ENCODE measurements at regions not wholly inside any gene's neighbourhood (a gene's known extent, or its start where the extent isn't known, plus 50 kb on each side); places are given as distances from the start of the nearest gene placed in this dataset.

DNA sequence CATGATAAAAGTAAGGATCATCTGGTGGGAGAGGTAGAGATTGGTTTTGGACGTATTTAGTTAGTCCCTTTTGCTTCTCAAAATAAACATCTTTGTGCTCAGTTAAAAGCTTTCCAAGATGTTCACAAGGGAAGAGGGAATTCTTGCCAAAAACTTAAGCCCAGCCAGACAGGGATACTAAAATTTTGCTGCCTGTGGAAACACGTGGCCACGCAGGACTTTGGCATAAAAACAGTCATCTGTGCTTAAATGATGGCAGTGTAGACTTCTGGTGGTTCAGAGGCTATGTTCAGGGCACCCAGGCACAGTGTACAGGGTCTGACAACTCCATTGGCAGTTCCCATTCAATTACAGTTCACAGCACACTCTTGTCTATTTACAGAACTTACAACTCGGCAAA is 93.2 kb upstream of the JADE1 start:
- no peak overlapping the region for H3K27ac ChIP-seq (ENCODE audit: low read depth, low read length, poor library complexity, severe bottlenecking)
- no peaks in the 10 kb centered on the region for H3K9me3 ChIP-seq (ENCODE audit: low read length)
- DNase-seq (ENCODE audit: low spot score) = no peak
- ChIA-PET CTCF (ENCODE audit: unreplicated experiment) (no interaction called here), POLR2A (no interaction called here)
- no peak overlapping the region for H3K4me2 ChIP-seq (ENCODE audit: low read length)
- intact Hi-C loops (cut with micrococcal nuclease; ENCODE audit: unreplicated experiment) = no loop called here
- H3K4me3 ChIP-seq (ENCODE audit: low read depth, low read length, poor library complexity, severe bottlenecking) = no peak overlapping the region
- TF ChIP-seq EZH2phosphoT487 (IDR thresholded peaks at IDR 0.05; ENCODE audit: borderline replicate concordance, low read depth, low read length) = no peak
- TF ChIP-seq, protein P1, sequence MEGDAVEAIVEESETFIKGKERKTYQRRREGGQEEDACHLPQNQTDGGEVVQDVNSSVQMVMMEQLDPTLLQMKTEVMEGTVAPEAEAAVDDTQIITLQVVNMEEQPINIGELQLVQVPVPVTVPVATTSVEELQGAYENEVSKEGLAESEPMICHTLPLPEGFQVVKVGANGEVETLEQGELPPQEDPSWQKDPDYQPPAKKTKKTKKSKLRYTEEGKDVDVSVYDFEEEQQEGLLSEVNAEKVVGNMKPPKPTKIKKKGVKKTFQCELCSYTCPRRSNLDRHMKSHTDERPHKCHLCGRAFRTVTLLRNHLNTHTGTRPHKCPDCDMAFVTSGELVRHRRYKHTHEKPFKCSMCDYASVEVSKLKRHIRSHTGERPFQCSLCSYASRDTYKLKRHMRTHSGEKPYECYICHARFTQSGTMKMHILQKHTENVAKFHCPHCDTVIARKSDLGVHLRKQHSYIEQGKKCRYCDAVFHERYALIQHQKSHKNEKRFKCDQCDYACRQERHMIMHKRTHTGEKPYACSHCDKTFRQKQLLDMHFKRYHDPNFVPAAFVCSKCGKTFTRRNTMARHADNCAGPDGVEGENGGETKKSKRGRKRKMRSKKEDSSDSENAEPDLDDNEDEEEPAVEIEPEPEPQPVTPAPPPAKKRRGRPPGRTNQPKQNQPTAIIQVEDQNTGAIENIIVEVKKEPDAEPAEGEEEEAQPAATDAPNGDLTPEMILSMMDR (conservative IDR thresholded peaks at IDR 0.05; ENCODE audit: low read length) = no peak
- no peaks in the 10 kb centered on the region for H3K4me1 ChIP-seq (ENCODE audit: insufficient read depth, low read length, poor library complexity, severe bottlenecking)
- no TSS peak for BruUV-seq (replicated peaks)
- H4K20me1 ChIP-seq (ENCODE audit: insufficient read depth, low read length) = no peaks in the 10 kb centered on the region
- no peaks in the 10 kb centered on the region for H3K79me2 ChIP-seq (ENCODE audit: insufficient read depth, low read depth, low read length)
- no peaks in the 10 kb centered on the region for H3K9me2 ChIP-seq (ENCODE audit: insufficient read depth, low read length)
- no peak overlapping the region for H2AFZ ChIP-seq (ENCODE audit: low read length)
- no peaks in the 10 kb centered on the region for H3K36me3 ChIP-seq (ENCODE audit: insufficient read depth, low read length)

GRCh38 chr4:128715616-128716015 is 93.9 kb upstream of the JADE1 start:
- Histone ChIP-seq H3K4me3 (ENCODE audit: low read depth, low read length, poor library complexity, severe bottlenecking) (no peak overlapping the region), H3K4me2 (ENCODE audit: low read length) (no peak overlapping the region), H3K36me3 (ENCODE audit: insufficient read depth, low read length) (no peaks in the 10 kb centered on the region), H3K27ac (ENCODE audit: low read depth, low read length, poor library complexity, severe bottlenecking) (no peak overlapping the region), H2AFZ (ENCODE audit: low read length) (no peak overlapping the region), H3K9me2 (ENCODE audit: insufficient read depth, low read length) (no peaks in the 10 kb centered on the region), H3K9me3 (ENCODE audit: low read length) (no peaks in the 10 kb centered on the region), H4K20me1 (ENCODE audit: insufficient read depth, low read length) (no peaks in the 10 kb centered on the region), H3K79me2 (ENCODE audit: insufficient read depth, low read depth, low read length) (no peaks in the 10 kb centered on the region), H3K4me1 (ENCODE audit: insufficient read depth, low read length, poor library complexity, severe bottlenecking) (no peaks in the 10 kb centered on the region)
- TF ChIP-seq EZH2phosphoT487 (IDR thresholded peaks at IDR 0.05; ENCODE audit: borderline replicate concordance, low read depth, low read length) = no peak
- TF ChIP-seq, protein P1 (conservative IDR thresholded peaks at IDR 0.05; ENCODE audit: low read length) = no peak
- BruUV-seq (replicated peaks) = no TSS peak
- ChIA-PET CTCF (ENCODE audit: unreplicated experiment) (no interaction called here), POLR2A (interaction anchor here (1.0 kb wide), 1 partner anchor 520 kb away, joined by 3 read pairs; no protein-coding TSS in a partner anchor)
- DNase-seq (ENCODE audit: low spot score) = no peak
- intact Hi-C loops (cut with micrococcal nuclease; ENCODE audit: unreplicated experiment) = no loop called here

DNA sequence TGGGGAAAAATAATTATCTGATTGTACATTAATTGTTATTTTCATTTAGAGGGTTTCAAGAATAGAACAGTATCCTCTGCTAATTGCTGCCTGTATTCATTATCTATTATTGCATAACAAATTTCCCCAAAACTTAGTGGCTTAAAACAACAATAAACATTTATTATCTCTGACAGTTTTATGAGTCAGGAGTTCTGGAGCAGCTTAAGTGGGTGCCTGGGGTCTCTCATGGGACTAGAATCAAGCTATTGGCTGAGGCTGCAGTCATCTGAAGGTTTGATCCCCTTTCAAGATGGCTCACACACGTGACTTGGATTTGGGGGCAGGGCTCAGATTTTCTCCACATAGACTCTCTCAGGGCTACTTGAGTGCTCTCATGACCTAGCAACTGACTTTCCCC is 98.1 kb upstream of the JADE1 start:
- H3K36me3 ChIP-seq (ENCODE audit: insufficient read depth, low read length) = no peaks in the 10 kb centered on the region
- H3K9me3 ChIP-seq (ENCODE audit: low read length) = no peaks in the 10 kb centered on the region
- POLR2A ChIA-PET = interaction anchor here (1.1 kb wide), 1 partner anchor 12 kb away, joined by 4 read pairs; no protein-coding TSS in a partner anchor
- H3K9me2 ChIP-seq (ENCODE audit: insufficient read depth, low read length) = no peaks in the 10 kb centered on the region
- BruUV-seq (replicated peaks) = no TSS peak
- H3K27ac ChIP-seq (ENCODE audit: low read depth, low read length, poor library complexity, severe bottlenecking) = no peak overlapping the region
- no peak overlapping the region for H2AFZ ChIP-seq (ENCODE audit: low read length)
- no peaks in the 10 kb centered on the region for H3K79me2 ChIP-seq (ENCODE audit: insufficient read depth, low read depth, low read length)
- intact Hi-C loops (cut with micrococcal nuclease; ENCODE audit: unreplicated experiment) = no loop called here
- peaks cover 14% of the 10 kb centered on the region for H3K4me1 ChIP-seq (ENCODE audit: insufficient read depth, low read length, poor library complexity, severe bottlenecking)
- H3K4me2 ChIP-seq (ENCODE audit: low read length) = no peak overlapping the region
- no peaks in the 10 kb centered on the region for H4K20me1 ChIP-seq (ENCODE audit: insufficient read depth, low read length)
- no peak overlapping the region for H3K4me3 ChIP-seq (ENCODE audit: low read depth, low read length, poor library complexity, severe bottlenecking)
- DNase-seq (ENCODE audit: low spot score) = no peak
- no peak for TF ChIP-seq EZH2phosphoT487 (IDR thresholded peaks at IDR 0.05; ENCODE audit: borderline replicate concordance, low read depth, low read length)
- TF ChIP-seq, protein P1 (conservative IDR thresholded peaks at IDR 0.05; ENCODE audit: low read length) = no peak
- CTCF ChIA-PET (ENCODE audit: unreplicated experiment) = no interaction called here
